Neural cell (in vitro differentiated cells): ENCODE measurements at regions not wholly inside any gene's neighbourhood (a gene's known extent, or its start where the extent isn't known, plus 50 kb on each side); places are given as distances from the start of the nearest gene placed in this dataset.

Experiments used
- H2AFZ ChIP-seq: fragments of 200-600, 300-800 bp; sonication (generic), shearing (Covaris generic); 2 replicates; pipeline ENCODE4 v1.6.0; 2014; ENCODE audit warnings: low read depth, mild to moderate bottlenecking, antibody characterized with exemption, low read length, moderate library complexity
- H3F3A ChIP-seq: fragments of 200-600 bp; shearing (Covaris generic); 2 replicates; pipeline ENCODE4 v1.6.1; 2016; ENCODE audit warnings: mild to moderate bottlenecking, moderate library complexity, mixed read lengths, antibody characterized with exemption, low read length; ENCODE audit not compliant: insufficient read depth, poor library complexity, severe bottlenecking
- H3K27ac ChIP-seq: fragments of 200-600, 300-800 bp; sonication (generic), shearing (Covaris generic); 2 replicates; pipeline ENCODE4 v1.5.1; 2014; ENCODE audit warnings: mild to moderate bottlenecking, low read length, moderate library complexity
- H3K27me3 ChIP-seq: fragments of 300-800, 200-600 bp; sonication (generic), shearing (Covaris generic); 2 replicates; pipeline ENCODE4 v1.6.0; 2014; ENCODE audit warnings: mild to moderate bottlenecking, low read depth, low read length, moderate library complexity; ENCODE audit not compliant: insufficient read depth
- H3K36me3 ChIP-seq: fragments of 300-800, 200-600 bp; sonication (generic), shearing (Covaris generic); 2 replicates; pipeline ENCODE4 v1.5.1; 2014; ENCODE audit warnings: mild to moderate bottlenecking, antibody characterized with exemption, low read length, moderate library complexity; ENCODE audit not compliant: insufficient read depth
- H3K4me2 ChIP-seq: fragments of 300-800, 200-600 bp; sonication (generic), shearing (Covaris generic); 2 replicates; pipeline ENCODE4 v1.6.0; 2014; ENCODE audit warnings: mild to moderate bottlenecking, low read length
- H3K4me3 ChIP-seq: fragments of 300-800, 200-600 bp; sonication (generic), shearing (Covaris generic); 2 replicates; pipeline ENCODE4 v1.5.1; 2014; ENCODE audit warnings: mild to moderate bottlenecking, low read length, moderate library complexity
- H3K79me2 ChIP-seq: fragments of 200-600 bp; shearing (Covaris generic); replicated peaks from 2 replicates; pipeline ENCODE4 v1.6.0; 2014; ENCODE audit warnings: mild to moderate bottlenecking, low read length, moderate library complexity; ENCODE audit not compliant: insufficient read depth
- H3K9ac ChIP-seq: fragments of 300-800, 200-600 bp; sonication (generic), shearing (Covaris generic); 2 replicates; pipeline ENCODE4 v1.6.1; 2016; ENCODE audit warnings: mild to moderate bottlenecking, low read length, mixed read lengths
- H3K9me2 ChIP-seq: fragments of 200-600 bp; shearing (Covaris generic); 2 replicates; pipeline ENCODE4 v1.6.1; 2016; ENCODE audit warnings: mild to moderate bottlenecking, low read length, mixed read lengths; ENCODE audit not compliant: insufficient read depth
- H3K9me3 ChIP-seq: fragments of 200-600, 300-800 bp; sonication (generic), shearing (Covaris generic); 2 replicates; pipeline ENCODE4 v1.6.1; 2016; ENCODE audit warnings: mild to moderate bottlenecking, mixed run types, low read length, moderate library complexity, mixed read lengths
- H4K20me1 ChIP-seq: fragments of 200-600 bp; shearing (Covaris generic); 2 replicates; pipeline ENCODE4 v1.6.1; 2016; ENCODE audit warnings: mild to moderate bottlenecking, mixed run types; ENCODE audit not compliant: insufficient read depth
- CTCF ChIP-seq: fragments of 450-650 bp; IDR thresholded peaks from 2 replicates; pipeline ENCODE4 v1.5.1; 2014; ENCODE audit warnings: antibody characterized with exemption, mild to moderate bottlenecking, moderate library complexity; ENCODE audit not compliant: poor library complexity, severe bottlenecking
- EP300 ChIP-seq: fragments of 450-650 bp; conservative IDR thresholded peaks from 2 replicates; pipeline ENCODE4 v1.6.1; 2014; ENCODE audit warnings: antibody characterized with exemption, mild to moderate bottlenecking, moderate library complexity; ENCODE audit not compliant: poor library complexity, severe bottlenecking
- EZH2 ChIP-seq: fragments of 200-600, 300-800 bp; shearing (Covaris generic), sonication (generic); IDR thresholded peaks from 2 replicates; pipeline ENCODE4 v1.6.1; 2014; ENCODE audit warnings: antibody characterized with exemption, low read length, borderline replicate concordance, mild to moderate bottlenecking; ENCODE audit not compliant: insufficient read depth, poor library complexity, severe bottlenecking
- MXI1 ChIP-seq: fragments of 450-650 bp; conservative IDR thresholded peaks from 2 replicates; pipeline ENCODE4 v1.6.1; 2014; ENCODE audit warnings: antibody characterized with exemption, mild to moderate bottlenecking; ENCODE audit not compliant: poor library complexity, severe bottlenecking
- POLR2AphosphoS5 ChIP-seq: IDR thresholded peaks from 2 replicates; pipeline ENCODE4 v1.6.1; 2012
- RAD21 ChIP-seq: fragments of 450-650 bp; conservative IDR thresholded peaks from 2 replicates; pipeline ENCODE4 v1.6.1; 2014; ENCODE audit warnings: antibody characterized with exemption, mild to moderate bottlenecking, moderate library complexity
- REST ChIP-seq: IDR thresholded peaks from 2 replicates; pipeline ENCODE4 v1.6.1; 2012; ENCODE audit warnings: borderline replicate concordance
- SMC3 ChIP-seq: fragments of 450-650 bp; conservative IDR thresholded peaks from 2 replicates; pipeline ENCODE4 v1.6.1; 2014; ENCODE audit warnings: antibody characterized with exemption, mild to moderate bottlenecking, moderate library complexity; ENCODE audit not compliant: poor library complexity
- TAF1 ChIP-seq: IDR thresholded peaks from 2 replicates; pipeline ENCODE4 v1.6.1; 2012; ENCODE audit warnings: low read depth

GRCh38 chr2:150581717-150582472 is 94.4 kb upstream of the RND3 start:
- Histone ChIP-seq H3K79me2 (no peaks in the 10 kb centered on the region), H3K4me3 (no peak overlapping the region), H3K9me3 (no peaks in the 10 kb centered on the region), H3K27ac (no peak overlapping the region), H4K20me1 (no peaks in the 10 kb centered on the region), H3K27me3 (no peaks in the 10 kb centered on the region), H3K9me2 (no peaks in the 10 kb centered on the region), H3K36me3 (no peaks in the 10 kb centered on the region), H3F3A (no peaks in the 10 kb centered on the region), H3K4me2 (no peak overlapping the region), H2AFZ (no peak overlapping the region), H3K9ac (no peak overlapping the region)
- no peak for TF ChIP-seq EZH2
- no peak for TF ChIP-seq MXI1
- no peak for TF ChIP-seq CTCF
- no peak for TF ChIP-seq RAD21
- TF ChIP-seq POLR2AphosphoS5: no peak
- TF ChIP-seq REST: no peak
- TF ChIP-seq TAF1: no peak
- no peak for TF ChIP-seq SMC3

- H3F3A ChIP-seq: no peaks in the 10 kb centered on the region
- H3K27ac ChIP-seq: no peak overlapping the region
- H3K4me3 ChIP-seq: no peak overlapping the region
- no peaks in the 10 kb centered on the region for H4K20me1 ChIP-seq
- no peaks in the 10 kb centered on the region for H3K27me3 ChIP-seq
- H3K9me2 ChIP-seq: no peaks in the 10 kb centered on the region
- no peak overlapping the region for H2AFZ ChIP-seq
- H3K36me3 ChIP-seq: no peaks in the 10 kb centered on the region
- H3K4me2 ChIP-seq: no peak overlapping the region
- H3K9me3 ChIP-seq: no peaks in the 10 kb centered on the region
- no peak overlapping the region for H3K9ac ChIP-seq
- TF ChIP-seq RAD21: no peak
- no peak for TF ChIP-seq POLR2AphosphoS5
- no peak for TF ChIP-seq REST
- TF ChIP-seq EZH2: no peak
- no peak for TF ChIP-seq SMC3
- no peak for TF ChIP-seq TAF1
- no peak for TF ChIP-seq EP300
- TF ChIP-seq MXI1: no peak
- no peak for TF ChIP-seq CTCF
- no peaks in the 10 kb centered on the region for H3K79me2 ChIP-seq
These were observed 91.0 kb upstream of the RND3 start for GRCh38 chr2:150578481-150578880.
